AG10803 (cell line): ENCODE measurements at regions not wholly inside any gene's neighbourhood (a gene's known extent, or its start where the extent isn't known, plus 50 kb on each side); places are given as distances from the start of the nearest gene placed in this dataset.

Experiments
- DNase-seq: peaks from one replicate; pipeline ENCODE4 v3.0.0; 2010; ENCODE audit warnings: low read depth
- H3K4me3 ChIP-seq: 2 replicates; pipeline ENCODE4 v1.5.1; 2011; ENCODE audit warnings: mild to moderate bottlenecking, low read length, control low read depth
- TF ChIP-seq, protein P1 (sequence below): conservative IDR thresholded peaks from 2 replicates; pipeline ENCODE4 v1.5.1; 2011; ENCODE audit warnings: mild to moderate bottlenecking, low read length, control low read depth, inconsistent platforms

- DNase-seq = no peak
- no peak overlapping the region for H3K4me3 ChIP-seq
- TF ChIP-seq, protein P1, sequence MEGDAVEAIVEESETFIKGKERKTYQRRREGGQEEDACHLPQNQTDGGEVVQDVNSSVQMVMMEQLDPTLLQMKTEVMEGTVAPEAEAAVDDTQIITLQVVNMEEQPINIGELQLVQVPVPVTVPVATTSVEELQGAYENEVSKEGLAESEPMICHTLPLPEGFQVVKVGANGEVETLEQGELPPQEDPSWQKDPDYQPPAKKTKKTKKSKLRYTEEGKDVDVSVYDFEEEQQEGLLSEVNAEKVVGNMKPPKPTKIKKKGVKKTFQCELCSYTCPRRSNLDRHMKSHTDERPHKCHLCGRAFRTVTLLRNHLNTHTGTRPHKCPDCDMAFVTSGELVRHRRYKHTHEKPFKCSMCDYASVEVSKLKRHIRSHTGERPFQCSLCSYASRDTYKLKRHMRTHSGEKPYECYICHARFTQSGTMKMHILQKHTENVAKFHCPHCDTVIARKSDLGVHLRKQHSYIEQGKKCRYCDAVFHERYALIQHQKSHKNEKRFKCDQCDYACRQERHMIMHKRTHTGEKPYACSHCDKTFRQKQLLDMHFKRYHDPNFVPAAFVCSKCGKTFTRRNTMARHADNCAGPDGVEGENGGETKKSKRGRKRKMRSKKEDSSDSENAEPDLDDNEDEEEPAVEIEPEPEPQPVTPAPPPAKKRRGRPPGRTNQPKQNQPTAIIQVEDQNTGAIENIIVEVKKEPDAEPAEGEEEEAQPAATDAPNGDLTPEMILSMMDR = no peak
These were observed 445.8 kb upstream of the ANKRD30A start for GRCh38 chr10:36679554-36679953.

GRCh38 chr10:36677431-36677768 is 448.0 kb upstream of the ANKRD30A start:
- H3K4me3 ChIP-seq = no peak overlapping the region
- no peak for DNase-seq
- TF ChIP-seq, protein P1 = no peak

- peak; percentile 78 for DNase-seq
- TF ChIP-seq, protein P1 = no peak; the same call in 1 of the 2 replicates
- H3K4me3 ChIP-seq = no peak overlapping the region
These were observed 448.5 kb upstream of the ANKRD30A start for GRCh38 chr10:36676756-36677430.

DNA sequence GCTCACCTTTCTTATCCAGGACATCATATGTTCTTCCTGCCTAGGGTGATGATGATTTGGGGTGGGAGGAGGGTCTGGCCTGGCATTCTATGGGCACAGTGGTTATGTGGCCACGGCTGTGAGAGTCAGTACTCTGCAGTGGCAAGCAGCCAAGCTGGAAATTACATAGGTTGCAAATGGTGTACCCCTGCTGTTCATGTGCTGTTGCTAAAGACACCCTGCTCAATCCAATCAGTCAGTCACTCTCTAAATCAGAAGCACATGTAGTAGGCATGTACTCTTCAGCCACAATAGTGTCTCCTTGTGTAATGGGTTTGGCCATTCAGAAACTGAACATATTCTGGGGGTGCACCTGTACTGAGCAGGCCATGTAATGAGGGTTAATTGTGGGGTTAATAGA is 449.1 kb upstream of the ANKRD30A start:
- TF ChIP-seq, protein P1 = no peak
- H3K4me3 ChIP-seq = no peak overlapping the region
- peak; percentile 47 for DNase-seq

- no peak overlapping the region for H3K4me3 ChIP-seq
- TF ChIP-seq, protein P1 = no peak
- DNase-seq = peak; percentile 79
These were observed 449.9 kb upstream of the ANKRD30A start for GRCh38 chr10:36675458-36675880.

- peak; percentile 75 for DNase-seq
- no peak overlapping the region for H3K4me3 ChIP-seq
- TF ChIP-seq, protein P1 = no peak
These were observed 453.8 kb upstream of the ANKRD30A start for GRCh38 chr10:36671607-36672006.

- peak; percentile 87 for DNase-seq
- no peak overlapping the region for H3K4me3 ChIP-seq
- TF ChIP-seq, protein P1 = no peak
These were observed 454.6 kb upstream of the ANKRD30A start for GRCh38 chr10:36670621-36671402.
